Urinary bladder (tissue), 3 donors: ENCODE measurements at regions not wholly inside any gene's neighbourhood (a gene's known extent, or its start where the extent isn't known, plus 50 kb on each side); places are given as distances from the start of the nearest gene placed in this dataset.
"Not testable (repeated sequence)": the region's sequence is repeated elsewhere in the genome, so short reads cannot be mapped to it uniquely, and the experiment has no call there.

Experiments used
- DNase-seq: peaks from one replicate; pipeline ENCODE4 v3.0.0-alpha.2; 2015; ENCODE audit errors: extremely low spot score
- H3K27ac ChIP-seq: one replicate; pipeline ENCODE4 v1.5.1; 2013; ENCODE audit warnings: low read depth, mild to moderate bottlenecking, moderate library complexity
- H3K36me3 ChIP-seq: one replicate; pipeline ENCODE4 v1.6.1; 2013; ENCODE audit warnings: mild to moderate bottlenecking, moderate library complexity; ENCODE audit not compliant: insufficient read depth
- H3K4me1 ChIP-seq: one replicate; pipeline ENCODE4 v1.6.1; 2013; ENCODE audit warnings: mild to moderate bottlenecking, moderate library complexity; ENCODE audit not compliant: insufficient read depth
- H3K4me3 ChIP-seq: one replicate; pipeline ENCODE4 v1.5.1; 2013; ENCODE audit warnings: low read depth, low read length
- WGBS: extraction: QIAGEN DNeasy Blood & Tissue Kit; methylation state at CpG from one replicate; pipeline ENCODE4 v1.1.7; 2013; 5-methylcytosine and 5-hydroxymethylcytosine counted together
- donor health status: healthy with polysubstance abuse.
- donor health status: healthy.

GRCh38 chr3:69494185-69494584, 108.3 kb upstream of the FRMD4B start:
- H3K36me3 ChIP-seq, result no peaks in the 10 kb centered on the region
- WGBS, result 40% methylated on average over 3 of the region's 3 CpGs
- H3K4me1 ChIP-seq, result no peaks in the 10 kb centered on the region
- H3K4me3 ChIP-seq, result no peak overlapping the region
- no peak for DNase-seq
- no peak overlapping the region for H3K27ac ChIP-seq

DNA sequence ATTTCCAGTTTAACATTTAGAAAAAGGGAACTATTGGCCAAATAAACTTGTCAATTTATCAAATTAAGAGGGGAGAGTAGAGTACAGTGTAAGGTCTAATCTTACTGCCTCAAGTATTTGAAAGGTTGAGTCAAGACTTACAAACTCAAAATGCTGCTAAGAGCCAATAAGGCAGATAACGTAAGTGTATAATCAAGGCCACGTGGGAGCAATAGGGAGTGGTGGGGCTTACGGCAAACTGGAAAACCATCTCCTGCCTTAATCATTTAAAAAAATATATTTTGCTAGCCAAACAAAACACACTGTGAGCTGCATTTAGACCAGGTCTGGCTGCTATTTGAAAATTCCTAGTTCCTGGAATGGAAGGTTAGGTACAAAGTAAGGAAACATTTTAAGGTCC, 107.3 kb upstream of the FRMD4B start:
- Histone ChIP-seq H3K27ac (no peak overlapping the region), H3K36me3 (no peaks in the 10 kb centered on the region), H3K4me3 (no peak overlapping the region), H3K4me1 (no peaks in the 10 kb centered on the region)
- 95% methylated on average over 3 of the region's 3 CpGs for WGBS
- no peak for DNase-seq

- Histone ChIP-seq H3K4me1 (no peaks in the 10 kb centered on the region), H3K27ac (no peak overlapping the region), H3K36me3 (no peaks in the 10 kb centered on the region), H3K4me3 (no peak overlapping the region)
- DNase-seq, result no peak
- 62% methylated on average over 6 of the region's 6 CpGs for WGBS
Measured at GRCh38 chr3:69491975-69492374, 106.1 kb upstream of the FRMD4B start.

DNA sequence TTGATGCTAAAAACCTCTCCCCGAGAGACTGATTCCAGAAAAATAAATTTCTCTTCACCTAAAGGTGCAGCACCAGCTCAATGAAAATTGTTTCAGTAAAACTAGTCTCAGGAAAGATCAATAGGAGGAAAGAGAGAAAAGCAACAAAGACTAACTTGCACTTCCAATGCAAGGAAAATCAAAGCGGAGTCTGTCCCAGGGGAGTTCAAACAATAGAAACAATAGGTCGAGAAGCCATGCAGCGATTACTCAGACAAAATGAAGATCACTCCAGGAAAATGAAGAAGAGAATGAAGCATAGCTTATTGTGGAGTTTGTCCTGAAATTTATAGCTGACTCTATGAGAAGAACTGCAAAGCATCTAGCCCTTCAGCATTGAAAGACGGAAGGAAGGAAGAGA, 105.1 kb upstream of the FRMD4B start:
- 83% methylated on average over 5 of the region's 5 CpGs for WGBS
- no peaks in the 10 kb centered on the region for H3K4me1 ChIP-seq

DNA sequence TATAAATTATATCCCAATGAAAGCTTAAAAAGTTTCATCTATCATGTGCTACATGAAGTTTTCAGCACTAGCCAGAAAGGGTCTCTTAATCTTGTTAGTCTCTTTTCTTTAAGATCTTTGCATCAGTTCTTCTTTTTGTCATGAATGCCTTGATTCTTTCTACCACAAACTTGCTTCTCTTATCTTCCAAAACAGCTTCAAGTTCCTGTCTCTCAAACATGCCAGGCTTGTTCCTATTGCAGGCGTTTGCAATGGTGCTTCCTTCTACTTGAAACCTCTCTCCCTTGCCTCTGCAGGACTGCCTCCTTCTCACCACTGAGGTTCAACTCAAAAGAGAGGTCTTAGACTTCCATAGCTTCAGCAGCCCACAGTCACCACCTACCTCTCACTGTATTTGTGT, 104.3 kb upstream of the FRMD4B start:
- H3K4me1 ChIP-seq, result no peaks in the 10 kb centered on the region
- no peak for DNase-seq
- no peaks in the 10 kb centered on the region for H3K36me3 ChIP-seq
- H3K4me3 ChIP-seq, result no peak overlapping the region
- 69% methylated on average over 1 of the region's 1 CpG for WGBS
- H3K27ac ChIP-seq, result no peak overlapping the region

More for the DNA sequence above, 105.1 kb upstream of the FRMD4B start:
- Histone ChIP-seq H3K36me3 (no peaks in the 10 kb centered on the region), H3K4me3 (no peak overlapping the region), H3K27ac (no peak overlapping the region)
- DNase-seq, result no peak

DNA sequence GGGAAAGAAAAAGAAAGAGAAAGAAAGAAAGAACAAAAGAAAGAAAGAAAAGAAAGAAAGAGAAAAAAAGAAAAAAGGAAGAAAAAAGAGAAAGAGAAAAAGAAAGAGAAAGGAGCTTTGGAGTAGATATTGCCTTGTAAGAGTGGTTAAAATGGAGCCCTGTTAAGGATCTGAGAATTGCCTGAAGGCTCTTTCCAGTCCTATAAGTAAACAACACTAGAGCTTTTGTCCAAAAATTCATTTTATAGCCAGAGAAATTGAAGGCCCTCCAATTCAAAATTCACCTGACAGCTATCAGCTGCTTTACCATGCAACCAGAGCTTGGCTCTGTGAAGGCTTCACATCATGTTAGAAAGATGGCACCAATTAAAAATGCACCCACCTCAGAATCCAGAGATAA, 102.1 kb upstream of the FRMD4B start:
- Histone ChIP-seq H3K4me3 (no peak overlapping the region), H3K36me3 (no peaks in the 10 kb centered on the region), H3K27ac (no peak overlapping the region), H3K4me1 (no peaks in the 10 kb centered on the region)
- no peak for DNase-seq

DNA sequence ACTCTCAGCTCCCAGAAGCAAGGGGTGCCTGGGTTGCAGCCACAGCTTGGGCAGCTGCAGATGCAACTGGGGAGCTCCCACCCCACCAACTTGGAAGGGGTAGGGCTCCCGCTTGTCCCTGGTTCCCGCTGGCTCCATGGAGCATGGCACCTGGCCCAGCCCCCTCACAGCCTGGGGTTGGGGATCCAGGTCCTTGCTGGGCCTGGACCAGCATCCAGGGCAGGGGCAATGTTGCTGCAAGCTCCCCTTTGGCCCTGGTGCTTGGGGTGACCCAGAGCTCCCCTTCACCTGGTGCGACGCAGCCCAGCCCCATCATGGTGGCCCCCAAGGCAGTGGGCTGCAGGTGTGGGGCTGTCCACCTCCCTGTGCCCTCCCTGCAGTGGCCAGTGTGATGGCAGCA, 99.6 kb upstream of the FRMD4B start:
- WGBS, result 98% methylated on average over 4 of the region's 4 CpGs
- H3K4me3 ChIP-seq, result no peak overlapping the region
- H3K27ac ChIP-seq, result no peak overlapping the region
- DNase-seq, result no peak
- H3K4me1 ChIP-seq, result no peaks in the 10 kb centered on the region
- no peaks in the 10 kb centered on the region for H3K36me3 ChIP-seq

GRCh38 chr3:69484507-69485393, 98.9 kb upstream of the FRMD4B start:
- no peak overlapping the region for H3K4me3 ChIP-seq
- H3K27ac ChIP-seq, result no peak overlapping the region
- DNase-seq, result no peak
- no peaks in the 10 kb centered on the region for H3K36me3 ChIP-seq
- WGBS, result 61% methylated on average over 6 of the region's 6 CpGs
- H3K4me1 ChIP-seq, result no peaks in the 10 kb centered on the region

DNA sequence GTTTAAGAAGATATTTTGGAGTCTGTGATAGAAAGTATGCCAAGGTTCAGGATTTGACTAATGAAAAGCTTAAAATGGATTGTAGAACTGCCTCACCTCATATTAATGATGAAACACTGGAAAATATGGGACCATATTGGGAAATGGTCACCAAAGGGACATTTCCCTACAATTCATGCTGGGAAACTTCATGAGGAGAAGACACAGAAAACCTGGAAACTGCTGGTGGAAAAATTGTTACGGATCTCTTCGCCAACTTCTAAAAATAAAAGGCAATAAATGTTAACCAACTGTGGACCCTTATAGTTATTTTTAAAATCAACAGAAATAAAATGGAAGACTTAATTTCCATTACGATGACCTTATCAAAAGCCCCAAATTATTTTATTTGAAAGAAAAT, 97.6 kb upstream of the FRMD4B start:
- no peak for DNase-seq
- H3K4me1 ChIP-seq, result no peaks in the 10 kb centered on the region
- H3K4me3 ChIP-seq, result no peak overlapping the region
- H3K27ac ChIP-seq, result no peak overlapping the region
- 76% methylated on average over 3 of the region's 3 CpGs for WGBS
- no peaks in the 10 kb centered on the region for H3K36me3 ChIP-seq

GRCh38 chr3:69480986-69481385, 95.1 kb upstream of the FRMD4B start:
- not testable (repeated sequence) for DNase-seq, H3K36me3 ChIP-seq, H3K4me1 ChIP-seq, H3K27ac ChIP-seq, H3K4me3 ChIP-seq
- WGBS, result 93% methylated on average over 16 of the region's 16 CpGs

GRCh38 chr3:69474186-69474585, 88.3 kb upstream of the FRMD4B start:
- Histone ChIP-seq H3K4me1 (no peaks in the 10 kb centered on the region), H3K27ac (no peak overlapping the region), H3K4me3 (no peak overlapping the region), H3K36me3 (no peaks in the 10 kb centered on the region)
- 83% methylated on average over 1 of the region's 1 CpG for WGBS
- no peak for DNase-seq

GRCh38 chr3:69472093-69472492, 86.2 kb upstream of the FRMD4B start:
- no peaks in the 10 kb centered on the region for H3K4me1 ChIP-seq
- H3K4me3 ChIP-seq, result no peak overlapping the region
- H3K27ac ChIP-seq, result no peak overlapping the region
- 93% methylated on average over 1 of the region's 1 CpG for WGBS
- H3K36me3 ChIP-seq, result no peaks in the 10 kb centered on the region
- DNase-seq, result no peak

DNA sequence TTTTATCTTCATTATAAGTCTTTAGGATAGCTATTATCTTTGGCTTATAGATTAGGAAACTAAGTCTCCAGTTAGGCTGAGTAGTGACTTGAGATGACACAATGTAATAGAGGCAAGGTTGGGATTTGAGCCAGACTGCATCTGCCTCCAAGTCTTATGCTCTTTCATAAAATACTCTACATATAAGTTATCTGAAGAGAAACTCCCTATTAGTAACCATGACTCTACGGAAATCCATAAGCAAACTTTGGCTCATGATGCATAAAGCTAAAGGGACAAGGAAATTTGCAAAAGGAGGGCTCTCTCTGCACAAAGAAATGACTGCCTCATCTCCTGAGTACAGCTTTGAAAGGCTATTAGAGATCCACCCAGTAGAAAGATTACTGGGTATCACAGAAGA, 77.6 kb upstream of the FRMD4B start:
- H3K36me3 ChIP-seq, result no peaks in the 10 kb centered on the region
- no peak for DNase-seq
- 80% methylated on average over 1 of the region's 1 CpG for WGBS
- no peak overlapping the region for H3K4me3 ChIP-seq
- H3K27ac ChIP-seq, result no peak overlapping the region
- no peaks in the 10 kb centered on the region for H3K4me1 ChIP-seq

- Histone ChIP-seq H3K4me1 (no peaks in the 10 kb centered on the region), H3K36me3 (no peaks in the 10 kb centered on the region), H3K4me3 (no peak overlapping the region), H3K27ac (no peak overlapping the region)
- DNase-seq, result no peak
Measured at GRCh38 chr3:69462826-69463100, 76.9 kb upstream of the FRMD4B start.
